K562 (cell line): ENCODE measurements at regions not wholly inside any gene's neighbourhood (a gene's known extent, or its start where the extent isn't known, plus 50 kb on each side); places are given as distances from the start of the nearest gene placed in this dataset.
A peak's percentile ranks its signal among the peaks of the same experiment; 100 is the strongest.

Source experiments
- ATAC-seq: fragments of 200-7000 bp; cut with Tn5 transposase; 3 replicates; pipeline ENCODE4 v1.9.1; 2020; ENCODE audit warnings: moderate library complexity
- BruUV-seq: library from RNA; stranded (reverse); fragments of 400-500 nt; replicated peaks from 2 replicates; lab custom pipeline; 2021; lab: Mats Ljungman, UMichigan
- CTCF ChIA-PET: fragments of 300-600 bp; formaldehyde crosslinking; extraction: SDS; loops from one replicate; lab custom pipeline; 2021; ENCODE audit warnings: low intra/inter-chr PET ratio; lab: Yijun Ruan, JAX
- POLR2A ChIA-PET: fragments of 300-600, 350-650 bp; sonication (Branson Sonifier 250); formaldehyde crosslinking; extraction: SDS; loops from one replicate; lab custom pipeline; 2021; ENCODE audit warnings: antibody characterized with exemption, inconsistent platforms; lab: Yijun Ruan, JAX
- DNase-seq, 4 experiments: peaks; one replicate each; pipeline versions ENCODE4 v3.0.0 to v3.0.0-alpha.2; 2011 to 2018; ENCODE audit warnings: low spot score in 3 of 4, mixed read lengths in 3 of 4; ENCODE audit errors: extremely low read depth in 1 of 4
- FAIRE-seq: peaks from 2 replicates; lab custom pipeline; 2011; peaks lifted over from hg19 to GRCh38; lab: Jason Lieb, UNC
- H2AFZ ChIP-seq: 2 replicates; pipeline ENCODE4 v1.6.0; 2011; ENCODE audit warnings: low read depth, low read length, control low read depth, inconsistent platforms
- H3K27ac ChIP-seq: fragments of 200-600 bp; 3 replicates; pipeline ENCODE4 v1.8.0; 2011; ENCODE audit warnings: low read depth, mild to moderate bottlenecking, control low read depth, inconsistent platforms, low read length, moderate library complexity, mixed read lengths; ENCODE audit errors: extremely low read depth
- H3K27me3 ChIP-seq, 2 experiments: fragments of 300-600 bp in 1 of 2; 2 replicates in 1 of 2; 3 replicates in 1 of 2; pipeline versions ENCODE4 v1.6.0 to v1.8.0; 2011; ENCODE audit warnings: inconsistent platforms in 2 of 2, low read length in 2 of 2, mild to moderate bottlenecking in 1 of 2, mixed read lengths in 1 of 2, moderate library complexity in 1 of 2; ENCODE audit not compliant: control insufficient read depth in 2 of 2, insufficient read depth in 2 of 2
- H3K36me3 ChIP-seq: fragments of 300-600 bp; 3 replicates; pipeline ENCODE4 v1.8.0; 2011; ENCODE audit warnings: mild to moderate bottlenecking, low read length, inconsistent platforms; ENCODE audit not compliant: control insufficient read depth, insufficient read depth
- H3K4me1 ChIP-seq, 2 experiments: fragments of 200-600 bp in 1 of 2; replicated peaks in 1 of 2; 2 replicates in 1 of 2; 3 replicates in 1 of 2; pipeline versions ENCODE4 v1.5.1 to v1.8.0; 2011; ENCODE audit warnings: inconsistent platforms in 2 of 2, low read length in 2 of 2, mild to moderate bottlenecking in 1 of 2, mixed read lengths in 1 of 2, moderate library complexity in 1 of 2; ENCODE audit not compliant: control insufficient read depth in 2 of 2, insufficient read depth in 2 of 2
- H3K4me2 ChIP-seq: 2 replicates; pipeline ENCODE4 v1.6.1; 2011; ENCODE audit warnings: low read length, control low read depth, inconsistent platforms, mixed read lengths; ENCODE audit not compliant: insufficient read depth
- H3K4me3 ChIP-seq: fragments of 200-600 bp; sonication (generic), shearing (Covaris generic); 2 replicates; pipeline ENCODE4 v1.5.1; 2016; ENCODE audit warnings: control low read depth, inconsistent platforms
- H3K79me2 ChIP-seq: fragments of 200-600 bp; 3 replicates; pipeline ENCODE4 v1.8.0; 2011; ENCODE audit warnings: low read length, inconsistent platforms; ENCODE audit not compliant: control insufficient read depth, insufficient read depth
- H3K9ac ChIP-seq, 2 experiments: 2 replicates each; pipeline versions ENCODE4 v1.6.0 to v1.6.1; 2011; ENCODE audit warnings: low read depth in 2 of 2, low read length in 2 of 2, control low read depth in 1 of 2, inconsistent platforms in 1 of 2, mild to moderate bottlenecking in 1 of 2, mixed read lengths in 1 of 2; ENCODE audit not compliant: insufficient read depth in 1 of 2
- H3K9me1 ChIP-seq: one replicate; pipeline ENCODE4 v1.6.0; 2011; ENCODE audit warnings: inconsistent platforms, mild to moderate bottlenecking, low read length, moderate library complexity; ENCODE audit not compliant: control insufficient read depth, insufficient read depth
- H3K9me3 ChIP-seq: replicated peaks from 2 replicates; pipeline ENCODE4 v1.5.1; 2011; ENCODE audit warnings: low read depth, low read length, inconsistent platforms; ENCODE audit not compliant: control insufficient read depth, insufficient read depth
- H4K20me1 ChIP-seq: replicated peaks from 2 replicates; pipeline ENCODE4 v1.6.1; 2011; ENCODE audit warnings: low read length, inconsistent platforms, mixed read lengths; ENCODE audit not compliant: control insufficient read depth, insufficient read depth
- BRCA1 ChIP-seq, 2 experiments: fragments of 450-650 bp in 1 of 2; sonication (generic) in 1 of 2; formaldehyde crosslinking in 1 of 2; IDR thresholded peaks; 2 replicates each; pipeline versions ENCODE4 v1.5.0 to v1.6.1; 2017 to 2020; ENCODE audit warnings: mild to moderate bottlenecking in 1 of 2, missing genetic modification reagents in 1 of 2
- CHD4 ChIP-seq: fragments of 200-600 bp; sonication (generic); IDR thresholded peaks from 3 replicates; pipeline ENCODE4 v1.6.1; 2012; ENCODE audit warnings: low read depth, mild to moderate bottlenecking, mixed read lengths, low read length, inconsistent platforms; ENCODE audit not compliant: insufficient read depth, insufficient replicate concordance, poor library complexity, severe bottlenecking
- DIDO1 ChIP-seq: fragments of 450-650 bp; IDR thresholded peaks from 2 replicates; pipeline ENCODE4 v1.6.1; 2016; ENCODE audit warnings: low read depth, missing biosample characterization, missing genetic modification characterization
- ESRRA ChIP-seq: fragments of 450-650 bp; IDR thresholded peaks from 2 replicates; pipeline ENCODE4 v1.6.1; 2014; ENCODE audit warnings: low read depth, mild to moderate bottlenecking, moderate library complexity, borderline replicate concordance
- HDAC2 ChIP-seq: fragments of 450-650 bp; IDR thresholded peaks from 2 replicates; pipeline ENCODE4 v1.6.1; 2016; ENCODE audit warnings: mild to moderate bottlenecking
- HNRNPH1 ChIP-seq: fragments of 200-400 bp; formaldehyde crosslinking; optimal IDR thresholded peaks from 2 replicates; pipeline ENCODE3; 2017; ENCODE audit warnings: low read depth, mild to moderate bottlenecking, low read length, moderate library complexity
- ILK ChIP-seq: fragments of 450-650 bp; IDR thresholded peaks from 2 replicates; pipeline ENCODE4 v1.6.1; 2016; ENCODE audit warnings: missing genetic modification characterization, low read depth, mild to moderate bottlenecking, missing compliant biosample characterization, moderate library complexity, borderline replicate concordance
- MTA1 ChIP-seq: fragments of 450-650 bp; IDR thresholded peaks from 2 replicates; pipeline ENCODE4 v1.6.1; 2017; ENCODE audit warnings: borderline replicate concordance
- SMARCA5 ChIP-seq: fragments of 450-650 bp; IDR thresholded peaks from 2 replicates; pipeline ENCODE4 v1.6.1; 2016
- XRCC5 ChIP-seq: fragments of 200-400 bp; formaldehyde crosslinking; IDR thresholded peaks from 2 replicates; pipeline ENCODE4 v1.6.1; 2017; ENCODE audit warnings: low read depth, mild to moderate bottlenecking, low read length
- ZFX ChIP-seq: sonication (generic); formaldehyde crosslinking; IDR thresholded peaks from 2 replicates; pipeline ENCODE4 v1.8.0; 2022; ENCODE audit warnings: mild to moderate bottlenecking, missing genetic modification reagents, moderate library complexity
- ZNF263 ChIP-seq: sonication (generic); formaldehyde crosslinking; IDR thresholded peaks from 2 replicates; pipeline ENCODE4 v1.8.0; 2022; ENCODE audit warnings: mild to moderate bottlenecking, missing genetic modification reagents, borderline replicate concordance
- ZNF316 ChIP-seq: fragments of 450-650 bp; IDR thresholded peaks from 2 replicates; pipeline ENCODE4 v1.6.1; 2016
- WGBS: fragments of 100-300 bp; shearing (Covaris generic); methylation state at CpG from one replicate; pipeline ENCODE4 v1.1.6; 2016; ENCODE audit warnings: low coverage, mixed read lengths; ENCODE audit not compliant: insufficient coverage; ENCODE audit errors: missing lambda C conversion rate; 5-methylcytosine and 5-hydroxymethylcytosine counted together
- in situ Hi-C: fragments of 300-500 bp; cut with MboI; formaldehyde crosslinking; loops from 4 replicates; pipeline ENCODE4 v1.15.0; 2018; ENCODE audit warnings: inconsistent platforms, mixed read lengths
- intact Hi-C: fragments of 100-400 bp; cut with micrococcal nuclease; formaldehyde crosslinking; loops from 2 replicates; pipeline ENCODE4 v1.14.2; 2022
- TF ChIP-seq, protein P1 (sequence below), 3 experiments: IDR thresholded peaks in 2 of 3; conservative IDR thresholded peaks in 1 of 3; 2 replicates each; pipeline ENCODE4 v1.5.1; 2011 to 2012; ENCODE audit warnings: low read length in 3 of 3, mild to moderate bottlenecking in 3 of 3, control low read depth in 2 of 3, improper control_type of control experiment in 1 of 3, inconsistent platforms in 1 of 3, low read depth in 1 of 3, mixed read lengths in 1 of 3, moderate library complexity in 1 of 3; ENCODE audit not compliant: insufficient read depth in 2 of 3
- TF ChIP-seq, protein P2 (sequence below): fragments of 250-450 bp; sonication (Bioruptor Pico); IDR thresholded peaks from 2 replicates; pipeline ENCODE4 v1.5.0; 2021; ENCODE audit warnings: mild to moderate bottlenecking, borderline replicate concordance

- TF ChIP-seq HDAC2: 0 out of 2 replicates have a peak, but pooled peaks have one; percentile 52
- TF ChIP-seq, protein P1, sequence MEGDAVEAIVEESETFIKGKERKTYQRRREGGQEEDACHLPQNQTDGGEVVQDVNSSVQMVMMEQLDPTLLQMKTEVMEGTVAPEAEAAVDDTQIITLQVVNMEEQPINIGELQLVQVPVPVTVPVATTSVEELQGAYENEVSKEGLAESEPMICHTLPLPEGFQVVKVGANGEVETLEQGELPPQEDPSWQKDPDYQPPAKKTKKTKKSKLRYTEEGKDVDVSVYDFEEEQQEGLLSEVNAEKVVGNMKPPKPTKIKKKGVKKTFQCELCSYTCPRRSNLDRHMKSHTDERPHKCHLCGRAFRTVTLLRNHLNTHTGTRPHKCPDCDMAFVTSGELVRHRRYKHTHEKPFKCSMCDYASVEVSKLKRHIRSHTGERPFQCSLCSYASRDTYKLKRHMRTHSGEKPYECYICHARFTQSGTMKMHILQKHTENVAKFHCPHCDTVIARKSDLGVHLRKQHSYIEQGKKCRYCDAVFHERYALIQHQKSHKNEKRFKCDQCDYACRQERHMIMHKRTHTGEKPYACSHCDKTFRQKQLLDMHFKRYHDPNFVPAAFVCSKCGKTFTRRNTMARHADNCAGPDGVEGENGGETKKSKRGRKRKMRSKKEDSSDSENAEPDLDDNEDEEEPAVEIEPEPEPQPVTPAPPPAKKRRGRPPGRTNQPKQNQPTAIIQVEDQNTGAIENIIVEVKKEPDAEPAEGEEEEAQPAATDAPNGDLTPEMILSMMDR (IDR thresholded peaks at IDR 0.05 in 2 of 3, conservative IDR thresholded peaks at IDR 0.05 in 1 of 3; ENCODE audit: insufficient read depth in 2 of 3, low read depth in 1 of 3, low read length in 3 of 3): peak; percentile 35 to 65 (median 57)
- no peak for TF ChIP-seq ILK (tag)
- peak; percentile 70 for TF ChIP-seq ESRRA
- TF ChIP-seq CHD4: peak; percentile 52
- peak; percentile 93; the same call in 1 of the 2 replicates for TF ChIP-seq SMARCA5
- TF ChIP-seq ZNF263 (CRISPR knock-in tag): peak; percentile 35; the same call in 1 of the 2 replicates
These were observed 68.0 kb upstream of the FAM20C start (continued) for GRCh38 chr7:124130-124949.

GRCh38 chr7:125061-125475, 67.3 kb upstream of the FAM20C start:
- ChIA-PET CTCF (no interaction called here), POLR2A (no interaction called here)
- no peak for DNase-seq
- Histone ChIP-seq H3K4me1 (peaks cover 7 to 24% of the 10 kb centered on the region in 2 experiments; a peak in 3 of 5 replicates), H3K4me3 (no peak overlapping the region), H3K79me2 (no peaks in the 10 kb centered on the region), H3K9ac (no peak overlapping the region), H3K36me3 (no peaks in the 10 kb centered on the region), H3K4me2 (no peak overlapping the region)
- FAIRE-seq: no peak
- WGBS: 26% methylated on average over 14 of the region's 14 CpGs
- no TSS peak for BruUV-seq
- no peak; the same call in 2 of the 3 replicates for ATAC-seq
- no peak for TF ChIP-seq ZFX (CRISPR knock-in tag)
- no peak for TF ChIP-seq XRCC5
- peak; percentile 68 for TF ChIP-seq ZNF263 (CRISPR knock-in tag)
- no peak for TF ChIP-seq BRCA1 (IDR thresholded peaks at IDR 0.05)
- TF ChIP-seq BRCA1 (CRISPR knock-in tag; IDR thresholded peaks at IDR 0.05): no peak
- TF ChIP-seq DIDO1 (tag): no peak
- no peak for TF ChIP-seq MTA1
- TF ChIP-seq, protein P2, sequence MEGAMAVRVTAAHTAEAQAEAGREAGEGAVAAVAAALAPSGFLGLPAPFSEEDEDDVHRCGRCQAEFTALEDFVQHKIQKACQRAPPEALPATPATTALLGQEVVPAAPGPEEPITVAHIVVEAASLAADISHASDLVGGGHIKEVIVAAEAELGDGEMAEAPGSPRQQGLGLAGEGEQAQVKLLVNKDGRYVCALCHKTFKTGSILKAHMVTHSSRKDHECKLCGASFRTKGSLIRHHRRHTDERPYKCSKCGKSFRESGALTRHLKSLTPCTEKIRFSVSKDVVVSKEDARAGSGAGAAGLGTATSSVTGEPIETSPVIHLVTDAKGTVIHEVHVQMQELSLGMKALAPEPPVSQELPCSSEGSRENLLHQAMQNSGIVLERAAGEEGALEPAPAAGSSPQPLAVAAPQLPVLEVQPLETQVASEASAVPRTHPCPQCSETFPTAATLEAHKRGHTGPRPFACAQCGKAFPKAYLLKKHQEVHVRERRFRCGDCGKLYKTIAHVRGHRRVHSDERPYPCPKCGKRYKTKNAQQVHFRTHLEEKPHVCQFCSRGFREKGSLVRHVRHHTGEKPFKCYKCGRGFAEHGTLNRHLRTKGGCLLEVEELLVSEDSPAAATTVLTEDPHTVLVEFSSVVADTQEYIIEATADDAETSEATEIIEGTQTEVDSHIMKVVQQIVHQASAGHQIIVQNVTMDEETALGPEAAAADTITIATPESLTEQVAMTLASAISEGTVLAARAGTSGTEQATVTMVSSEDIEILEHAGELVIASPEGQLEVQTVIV: no peak
- no peak for TF ChIP-seq ZNF316
- TF ChIP-seq HNRNPH1: no peak
- TF ChIP-seq, all 486 proteins: peak for 1
- intact Hi-C loops: no loop called here
- Histone ChIP-seq H3K9me3 (no peaks in the 10 kb centered on the region), H4K20me1 (peaks cover 13% of the 10 kb centered on the region), H3K9me1 (no peaks in the 10 kb centered on the region), H3K27ac (no peak overlapping the region), H3K27me3 (peaks cover 26 to 58% of the 10 kb centered on the region in 2 experiments), H2AFZ (no peak overlapping the region)
- in situ Hi-C loops: no loop called here
